ENCODE measurements at regions not wholly inside any gene's neighbourhood (a gene's known extent, or its start where the extent isn't known, plus 50 kb on each side); places are given as distances from the start of the nearest gene placed in this dataset.

DNA sequence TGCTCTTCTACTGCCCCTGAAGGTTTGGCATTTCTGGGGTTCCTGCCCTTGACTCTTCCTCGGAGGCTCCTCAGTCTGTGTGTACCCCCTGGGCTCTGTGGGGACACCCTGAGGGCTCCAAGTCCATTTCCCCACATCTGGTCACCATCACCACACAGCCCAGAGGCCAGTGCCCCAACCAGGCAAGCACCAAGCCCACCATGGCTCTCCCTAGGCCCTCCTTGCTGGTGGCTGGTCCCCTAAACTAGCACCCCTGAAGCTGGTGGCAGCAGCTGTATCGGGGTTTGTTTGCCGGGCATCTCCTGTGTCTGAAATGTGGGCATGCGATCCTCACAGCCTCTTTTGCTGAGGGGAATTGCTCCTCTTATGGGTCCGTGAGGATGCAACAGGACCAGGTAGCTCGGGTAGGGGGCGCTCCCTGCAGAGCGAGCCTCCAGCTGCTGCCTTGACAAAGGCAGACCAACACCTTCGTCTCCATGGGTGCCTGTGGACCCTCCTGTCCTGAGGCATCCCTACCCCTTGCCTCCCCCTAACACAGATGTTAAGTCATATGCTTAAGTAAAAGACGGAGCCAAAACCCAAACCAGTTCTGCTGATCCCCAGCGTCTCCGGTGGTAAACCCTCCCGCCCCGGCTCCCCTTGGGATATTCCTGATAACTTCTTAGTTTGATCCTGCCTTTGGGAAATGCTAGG is 138.9 kb upstream of the IRX4 start:
- intact Hi-C loops (cut with DNase I) = no loop called here
- H3K27ac ChIP-seq = no peak overlapping the region
- ATAC-seq = no peak

DNA sequence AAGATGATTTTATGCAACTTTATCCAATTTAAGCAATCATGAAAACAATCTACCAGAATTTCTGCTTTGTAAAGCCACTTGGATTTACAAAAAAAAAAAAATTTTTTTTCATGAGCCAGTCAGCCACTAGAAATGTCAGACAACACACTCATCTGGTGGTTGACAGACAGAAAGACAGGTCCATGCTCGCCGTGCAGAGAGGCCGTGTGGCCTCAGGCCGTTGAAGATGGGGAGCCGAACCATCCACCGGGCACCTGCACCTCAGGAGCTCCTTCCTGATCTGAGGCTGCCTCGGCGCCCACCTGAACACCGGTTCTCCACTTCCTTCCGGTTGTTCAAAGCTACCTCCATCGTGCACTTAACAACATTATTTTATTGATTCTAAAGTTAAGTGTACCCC is 138.0 kb upstream of the IRX4 start:
- intact Hi-C loops (cut with DNase I) = no loop called here
- Histone ChIP-seq H3K9me3 (no peaks in the 10 kb centered on the region), H3K4me1 (no peaks in the 10 kb centered on the region), H3K27ac (no peak overlapping the region), H3K4me3 (no peak overlapping the region), H3K27me3 (ENCODE audit: low read depth) (peaks cover 14% of the 10 kb centered on the region), H3K36me3 (no peaks in the 10 kb centered on the region)
- TF ChIP-seq, protein P1, sequence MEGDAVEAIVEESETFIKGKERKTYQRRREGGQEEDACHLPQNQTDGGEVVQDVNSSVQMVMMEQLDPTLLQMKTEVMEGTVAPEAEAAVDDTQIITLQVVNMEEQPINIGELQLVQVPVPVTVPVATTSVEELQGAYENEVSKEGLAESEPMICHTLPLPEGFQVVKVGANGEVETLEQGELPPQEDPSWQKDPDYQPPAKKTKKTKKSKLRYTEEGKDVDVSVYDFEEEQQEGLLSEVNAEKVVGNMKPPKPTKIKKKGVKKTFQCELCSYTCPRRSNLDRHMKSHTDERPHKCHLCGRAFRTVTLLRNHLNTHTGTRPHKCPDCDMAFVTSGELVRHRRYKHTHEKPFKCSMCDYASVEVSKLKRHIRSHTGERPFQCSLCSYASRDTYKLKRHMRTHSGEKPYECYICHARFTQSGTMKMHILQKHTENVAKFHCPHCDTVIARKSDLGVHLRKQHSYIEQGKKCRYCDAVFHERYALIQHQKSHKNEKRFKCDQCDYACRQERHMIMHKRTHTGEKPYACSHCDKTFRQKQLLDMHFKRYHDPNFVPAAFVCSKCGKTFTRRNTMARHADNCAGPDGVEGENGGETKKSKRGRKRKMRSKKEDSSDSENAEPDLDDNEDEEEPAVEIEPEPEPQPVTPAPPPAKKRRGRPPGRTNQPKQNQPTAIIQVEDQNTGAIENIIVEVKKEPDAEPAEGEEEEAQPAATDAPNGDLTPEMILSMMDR (IDR thresholded peaks at IDR 0.05) = no peak
- DNase-seq (no peak), ATAC-seq (no peak)

More for the DNA sequence above, 138.9 kb upstream of the IRX4 start:
- DNase-seq = no peak
- TF ChIP-seq, protein P1 (IDR thresholded peaks at IDR 0.05) = no peak
- H3K36me3 ChIP-seq = no peaks in the 10 kb centered on the region
- no peak overlapping the region for H3K4me3 ChIP-seq
- H3K4me1 ChIP-seq = no peaks in the 10 kb centered on the region
- H3K27me3 ChIP-seq (ENCODE audit: low read depth) = peaks cover 14% of the 10 kb centered on the region
- no peaks in the 10 kb centered on the region for H3K9me3 ChIP-seq

GRCh38 chr5:2019716-2020115 is 137.0 kb upstream of the IRX4 start:
- H3K36me3 ChIP-seq = no peaks in the 10 kb centered on the region
- peaks cover 9% of the 10 kb centered on the region for H3K27me3 ChIP-seq (ENCODE audit: low read depth)
- no peak for ATAC-seq
- intact Hi-C loops (cut with DNase I) = no loop called here
- H3K27ac ChIP-seq = no peak overlapping the region
- TF ChIP-seq, protein P1 (IDR thresholded peaks at IDR 0.05) = no peak
- H3K9me3 ChIP-seq = no peaks in the 10 kb centered on the region
- no peak overlapping the region for H3K4me3 ChIP-seq
- H3K4me1 ChIP-seq = no peaks in the 10 kb centered on the region
- DNase-seq = no peak

DNA sequence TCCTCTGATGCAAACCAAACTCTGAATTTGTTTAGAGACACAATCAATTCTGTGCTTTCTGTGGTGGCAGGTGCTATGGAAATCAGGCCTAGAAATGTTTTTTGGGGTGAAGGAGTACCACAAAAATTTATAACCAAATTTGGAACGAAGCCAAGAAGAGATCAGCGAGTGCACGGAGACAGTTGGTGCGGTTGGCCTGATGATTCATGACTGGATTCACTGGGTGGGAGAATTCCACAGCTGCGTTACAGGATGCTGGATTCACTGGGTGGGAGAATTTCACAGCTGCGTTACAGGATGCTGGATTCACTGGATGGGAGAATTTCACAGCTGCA is 135.6 kb upstream of the IRX4 start:
- DNase-seq (no peak), ATAC-seq (no peak)
- Histone ChIP-seq H3K27ac (no peak overlapping the region), H3K27me3 (ENCODE audit: low read depth) (peaks cover 7% of the 10 kb centered on the region), H3K9me3 (no peaks in the 10 kb centered on the region), H3K36me3 (no peaks in the 10 kb centered on the region), H3K4me3 (no peak overlapping the region), H3K4me1 (no peaks in the 10 kb centered on the region)
- TF ChIP-seq, protein P1 (IDR thresholded peaks at IDR 0.05) = no peak
- intact Hi-C loops (cut with DNase I) = no loop called here

GRCh38 chr5:2017540-2018389 is 135.0 kb upstream of the IRX4 start:
- Histone ChIP-seq H3K27ac (no peak overlapping the region), H3K9me3 (no peaks in the 10 kb centered on the region), H3K4me1 (no peaks in the 10 kb centered on the region), H3K36me3 (no peaks in the 10 kb centered on the region), H3K4me3 (no peak overlapping the region), H3K27me3 (ENCODE audit: low read depth) (peaks cover 7% of the 10 kb centered on the region)
- TF ChIP-seq, protein P1 (IDR thresholded peaks at IDR 0.05) = peak; percentile 36
- no peak for ATAC-seq
- no peak for DNase-seq
- intact Hi-C loops (cut with DNase I) = no loop called here

Measured in lower lobe of right lung (tissue), 2 donors.